Panc1 (cell line): ENCODE measurements at regions not wholly inside any gene's neighbourhood (a gene's known extent, or its start where the extent isn't known, plus 50 kb on each side); places are given as distances from the start of the nearest gene placed in this dataset.

Experiments used
- ATAC-seq: fragments of 200-7000 bp; cut with Tn5 transposase; 2 replicates; pipeline ENCODE4 v1.9.1; 2020; ENCODE audit warnings: mild to moderate bottlenecking, moderate library complexity
- BruUV-seq: library from RNA; stranded (reverse); fragments of 400-500 nt; replicated peaks from 2 replicates; lab custom pipeline; 2021; lab: Mats Ljungman, UMichigan
- CTCF ChIA-PET: fragments of 300-600 bp; sonication (Branson Sonifier 250); formaldehyde crosslinking; loops from one replicate; lab custom pipeline; 2022; ENCODE audit warnings: antibody characterized with exemption; lab: Charles Lee
- POLR2A ChIA-PET: fragments of 300-600 bp; sonication (Branson Sonifier 250); formaldehyde crosslinking; loops from one replicate; lab custom pipeline; 2022; ENCODE audit warnings: antibody characterized with exemption; lab: Charles Lee
- DNase-seq: peaks from one replicate; pipeline ENCODE4 v3.0.0-alpha.2; 2010; ENCODE audit warnings: low read depth, low spot score
- H3K27ac ChIP-seq: 2 replicates; pipeline ENCODE4 v1.5.1; 2011; ENCODE audit warnings: mild to moderate bottlenecking, low read length, inconsistent platforms
- H3K27me3 ChIP-seq: fragments of 200-500 bp; sonication (Bioruptor generic); 2 replicates; pipeline ENCODE4 v1.6.0; 2014; ENCODE audit warnings: low read length, inconsistent platforms; ENCODE audit not compliant: control insufficient read depth, insufficient read depth
- H3K36me3 ChIP-seq: fragments of 200-500 bp; sonication (Bioruptor generic); 2 replicates; pipeline ENCODE4 v1.5.1; 2014; ENCODE audit warnings: inconsistent platforms, mild to moderate bottlenecking, low read length, moderate library complexity; ENCODE audit not compliant: control insufficient read depth, insufficient read depth
- H3K4me1 ChIP-seq: 2 replicates; pipeline ENCODE4 v1.5.1; 2011; ENCODE audit warnings: inconsistent platforms, mild to moderate bottlenecking, low read length, moderate library complexity; ENCODE audit not compliant: control insufficient read depth, insufficient read depth
- H3K4me3 ChIP-seq, 2 experiments: 2 replicates each; pipeline ENCODE4 v1.5.1; 2011 to 2012; ENCODE audit warnings: low read depth in 2 of 2, low read length in 2 of 2, mild to moderate bottlenecking in 2 of 2, inconsistent platforms in 1 of 2, moderate library complexity in 1 of 2
- H3K9me3 ChIP-seq: fragments of 200-500 bp; sonication (Bioruptor generic); 2 replicates; pipeline ENCODE4 v1.5.1; 2014; ENCODE audit warnings: low read depth, mild to moderate bottlenecking, inconsistent platforms, low read length, moderate library complexity; ENCODE audit not compliant: control insufficient read depth, insufficient read depth
- CTCF ChIP-seq: fragments of 450-650 bp; IDR thresholded peaks from 2 replicates; pipeline ENCODE4 v1.5.1; 2017; ENCODE audit warnings: mild to moderate bottlenecking
- POLR2AphosphoS5 ChIP-seq: IDR thresholded peaks from 2 replicates; pipeline ENCODE4 v1.6.1; 2012; ENCODE audit warnings: mild to moderate bottlenecking, low read depth, low read length, moderate library complexity
- REST ChIP-seq, 2 experiments: IDR thresholded peaks; 2 replicates each; pipeline ENCODE4 v1.6.1; 2011 to 2012; ENCODE audit warnings: low read depth in 2 of 2, control low read depth in 1 of 2, low read length in 1 of 2, mild to moderate bottlenecking in 1 of 2, moderate library complexity in 1 of 2; ENCODE audit not compliant: insufficient read depth in 1 of 2
- SIN3A ChIP-seq: IDR thresholded peaks from 2 replicates; pipeline ENCODE4 v1.6.1; 2012; ENCODE audit warnings: low read depth, mild to moderate bottlenecking, low read length, moderate library complexity, borderline replicate concordance; ENCODE audit not compliant: insufficient read depth
- TCF7L2 ChIP-seq: IDR thresholded peaks from 2 replicates; pipeline ENCODE4 v1.6.1; 2011; ENCODE audit warnings: mild to moderate bottlenecking, low read depth, low read length, inconsistent platforms
- in situ Hi-C: cut with HindIII; loops from 2 replicates; pipeline ENCODE4 v1.10.0; 2016; ENCODE audit warnings: low sequenced_read_pairs, low pct_unique_long_range_greater_than_20kb
- intact Hi-C: fragments of 100-400 bp; cut with micrococcal nuclease; formaldehyde crosslinking; loops from one replicate; pipeline ENCODE4 v1.10.0; 2022; ENCODE audit not compliant: unreplicated experiment

- H3K4me3 ChIP-seq, result no peak overlapping the region
- H3K36me3 ChIP-seq, result no peaks in the 10 kb centered on the region
- no TSS peak for BruUV-seq
- CTCF ChIA-PET, result no interaction called here
- no peak for ATAC-seq
- POLR2A ChIA-PET, result no interaction called here
- intact Hi-C loops (no loop called here), in situ Hi-C loops (no loop called here)
- no peaks in the 10 kb centered on the region for H3K27me3 ChIP-seq
- no peaks in the 10 kb centered on the region for H3K4me1 ChIP-seq
- DNase-seq, result no peak
- no peak for TF ChIP-seq SIN3A
- TF ChIP-seq POLR2AphosphoS5, result no peak
- TF ChIP-seq TCF7L2, result no peak
- TF ChIP-seq REST (IDR thresholded peaks at IDR 0.05; ENCODE audit: insufficient read depth in 1 of 2, low read depth in 2 of 2, low read length in 1 of 2), result no peak
- TF ChIP-seq CTCF, result no peak
- H3K27ac ChIP-seq, result no peak overlapping the region
- no peaks in the 10 kb centered on the region for H3K9me3 ChIP-seq
Measured at GRCh38 chr2:134135793-134136192, 118.1 kb upstream of the MGAT5 start.

GRCh38 chr2:134136731-134137130, 117.1 kb upstream of the MGAT5 start:
- no TSS peak for BruUV-seq
- Histone ChIP-seq H3K36me3 (no peaks in the 10 kb centered on the region), H3K27me3 (no peaks in the 10 kb centered on the region), H3K4me3 (no peak overlapping the region), H3K9me3 (no peaks in the 10 kb centered on the region), H3K27ac (no peak overlapping the region), H3K4me1 (no peaks in the 10 kb centered on the region)
- TF ChIP-seq TCF7L2 (no peak), CTCF (no peak), SIN3A (no peak)
- intact Hi-C loops, result no loop called here
- DNase-seq (no peak), ATAC-seq (no peak)
- POLR2A ChIA-PET, result no interaction called here
- CTCF ChIA-PET, result interaction anchor here (0.5 kb wide), 1 partner anchor 135 kb away, joined by 6 read pairs; no protein-coding TSS in a partner anchor
- in situ Hi-C loops, result no loop called here
